ENCODE measurements at regions not wholly inside any gene's neighbourhood (a gene's known extent, or its start where the extent isn't known, plus 50 kb on each side); places are given as distances from the start of the nearest gene placed in this dataset.

DNA sequence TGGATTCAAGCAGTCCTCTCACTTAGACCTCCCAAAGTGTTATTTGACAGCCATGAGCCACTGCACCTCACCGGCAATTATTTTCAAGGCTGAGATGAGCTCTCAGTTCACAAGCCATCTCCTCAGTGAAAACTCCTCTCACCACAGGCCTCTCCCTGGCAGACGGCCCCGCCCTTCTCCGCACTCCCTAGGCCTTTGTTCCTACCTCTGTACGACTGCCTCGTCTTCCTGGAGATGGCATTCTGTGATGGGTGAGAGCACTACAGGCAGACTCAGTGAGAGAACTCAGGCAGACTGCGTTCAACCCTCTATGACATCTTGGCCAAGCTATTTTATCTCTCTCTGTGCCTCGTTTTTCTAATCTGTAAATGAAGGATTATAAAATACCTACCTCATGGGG lies 67.0 kb upstream of the TPM1 start:
- TF ChIP-seq, protein P1, sequence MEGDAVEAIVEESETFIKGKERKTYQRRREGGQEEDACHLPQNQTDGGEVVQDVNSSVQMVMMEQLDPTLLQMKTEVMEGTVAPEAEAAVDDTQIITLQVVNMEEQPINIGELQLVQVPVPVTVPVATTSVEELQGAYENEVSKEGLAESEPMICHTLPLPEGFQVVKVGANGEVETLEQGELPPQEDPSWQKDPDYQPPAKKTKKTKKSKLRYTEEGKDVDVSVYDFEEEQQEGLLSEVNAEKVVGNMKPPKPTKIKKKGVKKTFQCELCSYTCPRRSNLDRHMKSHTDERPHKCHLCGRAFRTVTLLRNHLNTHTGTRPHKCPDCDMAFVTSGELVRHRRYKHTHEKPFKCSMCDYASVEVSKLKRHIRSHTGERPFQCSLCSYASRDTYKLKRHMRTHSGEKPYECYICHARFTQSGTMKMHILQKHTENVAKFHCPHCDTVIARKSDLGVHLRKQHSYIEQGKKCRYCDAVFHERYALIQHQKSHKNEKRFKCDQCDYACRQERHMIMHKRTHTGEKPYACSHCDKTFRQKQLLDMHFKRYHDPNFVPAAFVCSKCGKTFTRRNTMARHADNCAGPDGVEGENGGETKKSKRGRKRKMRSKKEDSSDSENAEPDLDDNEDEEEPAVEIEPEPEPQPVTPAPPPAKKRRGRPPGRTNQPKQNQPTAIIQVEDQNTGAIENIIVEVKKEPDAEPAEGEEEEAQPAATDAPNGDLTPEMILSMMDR (IDR thresholded peaks at IDR 0.05; ENCODE audit: low read depth, low read length), result no peak
- no peak for TF ChIP-seq EZH2phosphoT487 (IDR thresholded peaks at IDR 0.05; ENCODE audit: low read depth)

All from OCI-LY3 (cell line).